ENCODE measurements at regions not wholly inside any gene's neighbourhood (a gene's known extent, or its start where the extent isn't known, plus 50 kb on each side); places are given as distances from the start of the nearest gene placed in this dataset.

- H3K4me1 Mint-ChIP-seq (ENCODE audit: low read depth, unreplicated experiment), result no peaks in the 10 kb centered on the region
- no peaks in the 10 kb centered on the region for H3K36me3 Mint-ChIP-seq (ENCODE audit: insufficient read depth, unreplicated experiment)
- CTCF ChIA-PET, result no interaction called here
- H3K9me3 ChIP-seq, result no peaks in the 10 kb centered on the region
- H3K27me3 Mint-ChIP-seq (ENCODE audit: insufficient read depth, unreplicated experiment), result peaks cover 7% of the 10 kb centered on the region
- H3K36me3 ChIP-seq (ENCODE audit: control insufficient read depth, insufficient read depth, low read length), result no peaks in the 10 kb centered on the region
- DNase-seq, result no peak
- no peaks in the 10 kb centered on the region for H3K27me3 ChIP-seq (replicated peaks; ENCODE audit: control insufficient read depth, insufficient read depth, low read length)
- BruUV-seq (replicated peaks), result no TSS peak
- no peaks in the 10 kb centered on the region for H3K9me3 Mint-ChIP-seq (ENCODE audit: unreplicated experiment)
- H3K4me1 ChIP-seq, result no peaks in the 10 kb centered on the region
- no peak overlapping the region for H3K4me3 Mint-ChIP-seq (ENCODE audit: unreplicated experiment)
- H3K27ac Mint-ChIP-seq (ENCODE audit: unreplicated experiment), result no peak overlapping the region
- POLR2A ChIA-PET, result no interaction called here
- no peak overlapping the region for H3K4me3 ChIP-seq (ENCODE audit: low read depth, low read length)
- intact Hi-C loops (cut with micrococcal nuclease; ENCODE audit: unreplicated experiment), result no loop called here
- TF ChIP-seq, protein P1, sequence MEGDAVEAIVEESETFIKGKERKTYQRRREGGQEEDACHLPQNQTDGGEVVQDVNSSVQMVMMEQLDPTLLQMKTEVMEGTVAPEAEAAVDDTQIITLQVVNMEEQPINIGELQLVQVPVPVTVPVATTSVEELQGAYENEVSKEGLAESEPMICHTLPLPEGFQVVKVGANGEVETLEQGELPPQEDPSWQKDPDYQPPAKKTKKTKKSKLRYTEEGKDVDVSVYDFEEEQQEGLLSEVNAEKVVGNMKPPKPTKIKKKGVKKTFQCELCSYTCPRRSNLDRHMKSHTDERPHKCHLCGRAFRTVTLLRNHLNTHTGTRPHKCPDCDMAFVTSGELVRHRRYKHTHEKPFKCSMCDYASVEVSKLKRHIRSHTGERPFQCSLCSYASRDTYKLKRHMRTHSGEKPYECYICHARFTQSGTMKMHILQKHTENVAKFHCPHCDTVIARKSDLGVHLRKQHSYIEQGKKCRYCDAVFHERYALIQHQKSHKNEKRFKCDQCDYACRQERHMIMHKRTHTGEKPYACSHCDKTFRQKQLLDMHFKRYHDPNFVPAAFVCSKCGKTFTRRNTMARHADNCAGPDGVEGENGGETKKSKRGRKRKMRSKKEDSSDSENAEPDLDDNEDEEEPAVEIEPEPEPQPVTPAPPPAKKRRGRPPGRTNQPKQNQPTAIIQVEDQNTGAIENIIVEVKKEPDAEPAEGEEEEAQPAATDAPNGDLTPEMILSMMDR (IDR thresholded peaks at IDR 0.05; ENCODE audit: insufficient read depth in 1 of 2, low read depth in 1 of 2, low read length in 1 of 2, severe bottlenecking in 1 of 2, unreplicated experiment in 1 of 2), result no peak
Observed at GRCh38 chr3:161800985-161801559, 304.5 kb downstream of the OTOL1 start.

- CTCF ChIA-PET, result no interaction called here
Observed at GRCh38 chr3:161818106-161818505, 321.5 kb downstream of the OTOL1 start.

DNA sequence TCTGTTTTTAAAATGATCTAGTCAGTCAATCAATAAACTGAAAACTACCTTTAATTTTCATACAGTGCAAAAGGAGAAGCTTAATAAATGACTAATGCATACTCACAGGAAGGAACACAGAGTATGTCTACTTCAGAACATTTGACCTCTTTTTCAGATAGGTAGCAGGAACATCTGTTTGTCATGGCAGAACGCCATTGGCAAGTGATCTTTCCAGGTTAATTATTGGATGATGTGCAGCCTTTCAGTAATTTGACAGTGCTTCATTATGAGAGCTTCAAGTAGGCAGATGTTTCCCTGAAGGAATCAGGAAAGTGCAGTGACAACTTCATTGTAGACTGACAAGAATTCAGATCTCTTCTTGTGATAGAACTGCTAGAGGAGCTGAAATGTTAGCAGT, 325.0 kb downstream of the OTOL1 start:
- POLR2A ChIA-PET, result no interaction called here

More at GRCh38 chr3:161818106-161818505, 321.5 kb downstream of the OTOL1 start:
- H3K4me3 Mint-ChIP-seq (ENCODE audit: unreplicated experiment), result no peak overlapping the region
- H3K9me3 ChIP-seq, result no peaks in the 10 kb centered on the region
- intact Hi-C loops (cut with micrococcal nuclease; ENCODE audit: unreplicated experiment), result no loop called here
- POLR2A ChIA-PET, result no interaction called here
- no peak overlapping the region for H3K4me3 ChIP-seq (ENCODE audit: low read depth, low read length)
- H3K27me3 ChIP-seq (replicated peaks; ENCODE audit: control insufficient read depth, insufficient read depth, low read length), result no peaks in the 10 kb centered on the region
- H3K27ac Mint-ChIP-seq (ENCODE audit: unreplicated experiment), result no peak overlapping the region
- no peaks in the 10 kb centered on the region for H3K36me3 Mint-ChIP-seq (ENCODE audit: insufficient read depth, unreplicated experiment)
- TF ChIP-seq, protein P1 (IDR thresholded peaks at IDR 0.05; ENCODE audit: insufficient read depth in 1 of 2, low read depth in 1 of 2, low read length in 1 of 2, severe bottlenecking in 1 of 2, unreplicated experiment in 1 of 2), result no peak
- peaks cover 4% of the 10 kb centered on the region for H3K27me3 Mint-ChIP-seq (ENCODE audit: insufficient read depth, unreplicated experiment)
- no peaks in the 10 kb centered on the region for H3K36me3 ChIP-seq (ENCODE audit: control insufficient read depth, insufficient read depth, low read length)
- BruUV-seq (replicated peaks), result no TSS peak
- no peak for DNase-seq
- no peaks in the 10 kb centered on the region for H3K4me1 ChIP-seq
- H3K4me1 Mint-ChIP-seq (ENCODE audit: low read depth, unreplicated experiment), result no peaks in the 10 kb centered on the region
- no peaks in the 10 kb centered on the region for H3K9me3 Mint-ChIP-seq (ENCODE audit: unreplicated experiment)

More for the DNA sequence above, 325.0 kb downstream of the OTOL1 start:
- CTCF ChIA-PET, result no interaction called here
- Mint-ChIP-seq H3K27ac (ENCODE audit: unreplicated experiment) (no peak overlapping the region), H3K9me3 (ENCODE audit: unreplicated experiment) (no peaks in the 10 kb centered on the region), H3K27me3 (ENCODE audit: insufficient read depth, unreplicated experiment) (no peaks in the 10 kb centered on the region), H3K4me1 (ENCODE audit: low read depth, unreplicated experiment) (no peaks in the 10 kb centered on the region), H3K4me3 (ENCODE audit: unreplicated experiment) (no peak overlapping the region), H3K36me3 (ENCODE audit: insufficient read depth, unreplicated experiment) (no peaks in the 10 kb centered on the region)
- Histone ChIP-seq H3K4me3 (ENCODE audit: low read depth, low read length) (no peak overlapping the region), H3K36me3 (ENCODE audit: control insufficient read depth, insufficient read depth, low read length) (no peaks in the 10 kb centered on the region), H3K9me3 (no peaks in the 10 kb centered on the region), H3K27me3 (replicated peaks; ENCODE audit: control insufficient read depth, insufficient read depth, low read length) (no peaks in the 10 kb centered on the region), H3K4me1 (no peaks in the 10 kb centered on the region)
- BruUV-seq (replicated peaks), result no TSS peak
- TF ChIP-seq, protein P1 (IDR thresholded peaks at IDR 0.05; ENCODE audit: insufficient read depth in 1 of 2, low read depth in 1 of 2, low read length in 1 of 2, severe bottlenecking in 1 of 2, unreplicated experiment in 1 of 2), result no peak
- no peak for DNase-seq
- intact Hi-C loops (cut with micrococcal nuclease; ENCODE audit: unreplicated experiment), result no loop called here
